ENCODE measurements at regions not wholly inside any gene's neighbourhood (a gene's known extent, or its start where the extent isn't known, plus 50 kb on each side); places are given as distances from the start of the nearest gene placed in this dataset.

DNA sequence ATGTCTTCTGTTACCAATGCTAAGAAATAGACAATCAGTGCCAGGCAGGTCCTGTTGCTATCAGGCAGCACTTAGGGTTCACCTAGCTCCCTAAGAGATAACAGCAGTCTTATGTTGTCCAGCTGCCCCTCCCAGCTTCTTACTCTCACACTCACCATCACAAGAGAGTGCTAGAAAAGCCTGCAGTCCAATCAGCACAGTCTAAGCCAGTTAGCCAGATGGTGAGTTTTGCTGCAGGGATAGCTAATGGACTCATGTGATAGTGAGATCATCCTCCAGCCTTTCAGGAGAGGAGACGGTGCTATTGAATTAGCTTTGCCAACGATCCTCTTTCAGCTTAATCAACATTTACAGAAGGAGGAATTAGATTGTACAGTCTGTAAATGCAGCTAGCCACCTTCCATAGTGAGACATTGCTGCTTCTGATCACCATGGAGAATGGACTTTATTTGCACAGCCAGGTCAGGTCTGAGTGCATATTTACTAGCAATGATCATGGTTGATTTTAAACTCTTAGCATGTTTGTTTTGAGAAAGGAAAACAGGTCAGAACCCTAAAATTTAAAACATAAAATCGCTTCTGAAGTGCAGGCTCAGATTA, 438.3 kb downstream of the CENPC start:
- Mint-ChIP-seq H3K4me1 (no peaks in the 10 kb centered on the region), H3K9me3 (no peaks in the 10 kb centered on the region), H3K36me3 (no peaks in the 10 kb centered on the region), H3K27ac (no peak overlapping the region), H3K27me3 (no peaks in the 10 kb centered on the region), H3K4me3 (no peak overlapping the region)
- H3K4me3 ChIP-seq (ENCODE audit: control insufficient read depth in 1 of 2, extremely low read depth in 1 of 2, low read length in 1 of 2) = no peak overlapping the region
- ATAC-seq (replicated peaks in 1 of 4) = no peak
- no peak for DNase-seq
- ChIA-PET POLR2A (no interaction called here), CTCF (interaction anchor here in 1 of 2 donors (0.6 kb wide), 1 partner anchor 15 kb away, joined by 6 read pairs; no protein-coding TSS in a partner anchor)
- no peaks in the 10 kb centered on the region for H3K36me3 ChIP-seq (ENCODE audit: control insufficient read depth in 2 of 2, extremely low read depth in 1 of 2, insufficient read depth in 1 of 2, low read length in 1 of 2)
- H3K4me1 ChIP-seq (ENCODE audit: control insufficient read depth in 1 of 2, extremely low read depth in 1 of 2, insufficient read depth in 2 of 2, low read length in 2 of 2) = no peaks in the 10 kb centered on the region
- H3K27me3 ChIP-seq (replicated peaks in 1 of 2; ENCODE audit: control insufficient read depth in 2 of 2, extremely low read depth in 1 of 2, insufficient read depth in 2 of 2, low read length in 1 of 2) = no peaks in the 10 kb centered on the region
- no CpG with 5 or more reads among the region's 3 CpGs for WGBS (ENCODE audit: insufficient coverage)
- no peaks in the 10 kb centered on the region for H3K9me3 ChIP-seq
- H3K27ac ChIP-seq (ENCODE audit: low read length) = no peak overlapping the region

DNA sequence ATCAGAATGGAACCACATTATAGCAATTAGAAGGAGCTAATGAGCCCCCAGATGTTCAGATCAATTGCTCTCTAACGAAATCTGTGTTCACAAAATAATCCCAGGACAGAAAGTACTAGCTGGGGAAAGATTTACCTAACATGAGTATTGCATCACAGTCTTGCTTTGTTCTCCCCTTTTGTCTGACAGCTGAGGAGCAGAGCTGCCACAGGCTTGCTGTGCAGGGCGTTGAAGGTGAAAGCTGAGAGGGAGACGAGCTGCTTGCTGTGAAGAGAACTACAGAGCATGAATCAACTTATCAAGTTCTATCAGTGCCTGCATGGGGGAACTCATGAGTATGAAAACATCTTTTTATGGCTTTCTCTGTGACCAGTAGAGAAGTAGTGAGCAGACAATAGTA, 441.2 kb downstream of the CENPC start:
- Histone ChIP-seq H3K4me1 (ENCODE audit: control insufficient read depth in 1 of 2, extremely low read depth in 1 of 2, insufficient read depth in 2 of 2, low read length in 2 of 2) (no peaks in the 10 kb centered on the region), H3K27me3 (replicated peaks in 1 of 2; ENCODE audit: control insufficient read depth in 2 of 2, extremely low read depth in 1 of 2, insufficient read depth in 2 of 2, low read length in 1 of 2) (no peaks in the 10 kb centered on the region), H3K9me3 (no peaks in the 10 kb centered on the region), H3K4me3 (ENCODE audit: control insufficient read depth in 1 of 2, extremely low read depth in 1 of 2, low read length in 1 of 2) (no peak overlapping the region), H3K27ac (ENCODE audit: low read length) (no peak overlapping the region), H3K36me3 (ENCODE audit: control insufficient read depth in 2 of 2, extremely low read depth in 1 of 2, insufficient read depth in 1 of 2, low read length in 1 of 2) (no peaks in the 10 kb centered on the region)
- Mint-ChIP-seq H3K4me3 (no peak overlapping the region), H3K27me3 (no peaks in the 10 kb centered on the region), H3K36me3 (no peaks in the 10 kb centered on the region), H3K27ac (no peak overlapping the region), H3K4me1 (no peaks in the 10 kb centered on the region), H3K9me3 (no peaks in the 10 kb centered on the region)
- CTCF ChIA-PET = no interaction called here
- 80% methylated on average over 2 of the region's 3 CpGs for WGBS (ENCODE audit: insufficient coverage)
- POLR2A ChIA-PET = no interaction called here
- no peak for DNase-seq
- ATAC-seq (replicated peaks in 1 of 4) = no peak

DNA sequence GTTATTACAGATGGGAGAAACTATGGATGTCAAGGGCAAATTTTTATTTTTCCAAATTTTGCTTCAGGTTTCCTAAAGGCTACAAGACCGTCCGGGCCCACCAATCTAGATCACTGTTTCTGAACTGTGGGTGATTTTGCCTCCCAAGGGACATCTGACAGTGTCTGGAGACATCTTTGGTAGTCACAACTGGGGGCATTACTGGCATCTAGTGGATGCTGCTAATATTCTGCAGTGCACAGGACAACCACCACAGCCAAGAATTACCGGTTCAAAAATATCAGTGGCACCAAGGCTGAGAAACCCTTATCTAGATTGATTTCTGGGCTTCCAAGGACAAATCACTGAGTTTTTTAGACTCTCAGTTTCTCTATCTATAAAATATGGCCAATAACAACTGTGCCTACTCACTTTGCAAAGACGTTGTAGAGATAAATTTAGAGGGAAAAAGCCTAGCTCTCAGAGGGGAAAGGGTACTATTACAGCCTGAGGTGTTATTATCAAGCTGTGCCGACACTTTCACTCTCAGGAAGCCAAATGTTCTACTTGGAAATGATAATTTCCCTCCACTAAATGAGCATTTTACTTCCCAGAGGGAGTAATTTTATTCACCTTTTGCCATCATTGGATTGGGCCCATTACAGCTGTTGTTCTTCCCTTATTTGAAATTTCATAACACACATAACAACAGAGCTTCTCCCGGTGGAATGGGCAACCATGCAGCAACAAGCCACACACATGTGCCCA, 442.1 kb downstream of the CENPC start:
- H3K27me3 Mint-ChIP-seq = no peaks in the 10 kb centered on the region
- H3K27ac ChIP-seq (ENCODE audit: low read length) = no peak overlapping the region
- POLR2A ChIA-PET = interaction anchor here in 1 of 2 donors (0.6 kb wide), 1 partner anchor 34 kb away, joined by 3 read pairs; no protein-coding TSS in a partner anchor
- H3K4me1 ChIP-seq (ENCODE audit: control insufficient read depth in 1 of 2, extremely low read depth in 1 of 2, insufficient read depth in 2 of 2, low read length in 2 of 2) = no peaks in the 10 kb centered on the region
- H3K9me3 ChIP-seq = no peaks in the 10 kb centered on the region
- no peak overlapping the region for H3K4me3 Mint-ChIP-seq
- H3K4me3 ChIP-seq (ENCODE audit: control insufficient read depth in 1 of 2, extremely low read depth in 1 of 2, low read length in 1 of 2) = no peak overlapping the region
- CTCF ChIA-PET = no interaction called here
- 88% methylated on average over 2 of the region's 6 CpGs for WGBS (ENCODE audit: insufficient coverage)
- no peaks in the 10 kb centered on the region for H3K27me3 ChIP-seq (replicated peaks in 1 of 2; ENCODE audit: control insufficient read depth in 2 of 2, extremely low read depth in 1 of 2, insufficient read depth in 2 of 2, low read length in 1 of 2)
- no peaks in the 10 kb centered on the region for H3K36me3 ChIP-seq (ENCODE audit: control insufficient read depth in 2 of 2, extremely low read depth in 1 of 2, insufficient read depth in 1 of 2, low read length in 1 of 2)
- ATAC-seq (replicated peaks in 1 of 4) = no peak
- H3K9me3 Mint-ChIP-seq = no peaks in the 10 kb centered on the region
- H3K27ac Mint-ChIP-seq = no peak overlapping the region
- DNase-seq = no peak
- H3K36me3 Mint-ChIP-seq = no peaks in the 10 kb centered on the region
- no peaks in the 10 kb centered on the region for H3K4me1 Mint-ChIP-seq

DNA sequence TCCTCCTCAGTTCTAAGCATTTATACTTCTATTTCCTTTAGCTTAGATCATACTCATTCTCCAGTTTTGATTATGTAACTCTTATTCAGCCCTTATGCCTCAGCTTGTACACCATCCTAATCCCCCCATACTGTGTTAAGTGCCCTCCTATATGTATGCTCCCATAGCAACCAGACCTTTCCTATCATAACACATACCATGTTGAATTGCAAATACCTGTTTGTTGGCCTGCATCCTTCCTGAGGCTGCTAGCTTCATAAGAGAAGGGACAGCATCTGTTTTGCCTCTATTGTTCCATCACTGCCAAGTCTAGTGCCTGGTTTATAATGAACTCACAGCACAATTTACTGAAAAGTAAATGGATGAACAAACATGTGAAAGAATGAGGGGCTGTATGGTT, 443.7 kb downstream of the CENPC start:
- Histone ChIP-seq H3K27me3 (replicated peaks in 1 of 2; ENCODE audit: control insufficient read depth in 2 of 2, extremely low read depth in 1 of 2, insufficient read depth in 2 of 2, low read length in 1 of 2) (no peaks in the 10 kb centered on the region), H3K36me3 (ENCODE audit: control insufficient read depth in 2 of 2, extremely low read depth in 1 of 2, insufficient read depth in 1 of 2, low read length in 1 of 2) (no peaks in the 10 kb centered on the region), H3K9me3 (no peaks in the 10 kb centered on the region), H3K4me1 (ENCODE audit: control insufficient read depth in 1 of 2, extremely low read depth in 1 of 2, insufficient read depth in 2 of 2, low read length in 2 of 2) (no peaks in the 10 kb centered on the region), H3K4me3 (ENCODE audit: control insufficient read depth in 1 of 2, extremely low read depth in 1 of 2, low read length in 1 of 2) (no peak overlapping the region), H3K27ac (ENCODE audit: low read length) (no peak overlapping the region)
- CTCF ChIA-PET = no interaction called here
- no peaks in the 10 kb centered on the region for H3K36me3 Mint-ChIP-seq
- H3K27me3 Mint-ChIP-seq = no peaks in the 10 kb centered on the region
- H3K4me3 Mint-ChIP-seq = no peak overlapping the region
- POLR2A ChIA-PET = no interaction called here
- H3K27ac Mint-ChIP-seq = no peak overlapping the region
- no peak for ATAC-seq (replicated peaks in 1 of 4)
- H3K9me3 Mint-ChIP-seq = no peaks in the 10 kb centered on the region
- no peaks in the 10 kb centered on the region for H3K4me1 Mint-ChIP-seq
- no peak for DNase-seq

DNA sequence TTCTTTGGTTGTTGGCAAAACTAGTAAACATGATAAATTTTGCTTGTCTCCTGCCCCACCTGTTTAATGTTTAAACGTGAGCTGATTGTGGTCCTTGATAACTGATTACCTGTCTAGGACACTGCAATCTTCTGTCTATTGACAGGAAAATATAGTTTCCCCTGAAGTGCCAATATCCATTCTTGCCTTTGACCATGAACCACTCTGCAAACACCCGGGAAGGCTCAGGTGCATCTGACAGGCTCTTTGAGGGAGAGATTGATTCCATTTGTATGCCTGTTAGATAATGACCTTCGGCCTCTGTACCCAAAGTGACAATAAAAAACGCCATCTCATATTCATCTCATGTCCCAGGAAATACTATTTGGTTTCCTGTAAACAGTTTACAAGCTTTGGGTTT, 453.0 kb downstream of the CENPC start:
- Mint-ChIP-seq H3K9me3 (no peaks in the 10 kb centered on the region), H3K4me3 (no peak overlapping the region), H3K36me3 (no peaks in the 10 kb centered on the region), H3K4me1 (no peaks in the 10 kb centered on the region), H3K27ac (no peak overlapping the region), H3K27me3 (no peaks in the 10 kb centered on the region)
- WGBS (ENCODE audit: insufficient coverage) = 60% methylated on average over 2 of the region's 4 CpGs
- ATAC-seq (replicated peaks in 1 of 4) = no peak
- H3K4me3 ChIP-seq (ENCODE audit: control insufficient read depth in 1 of 2, extremely low read depth in 1 of 2, low read length in 1 of 2) = no peak overlapping the region
- ChIA-PET CTCF (interaction anchor here in 1 of 2 donors (0.7 kb wide), 1 partner anchor 14 kb away, joined by 6 read pairs; no protein-coding TSS in a partner anchor), POLR2A (no interaction called here)
- no peak overlapping the region for H3K27ac ChIP-seq (ENCODE audit: low read length)
- H3K27me3 ChIP-seq (replicated peaks in 1 of 2; ENCODE audit: control insufficient read depth in 2 of 2, extremely low read depth in 1 of 2, insufficient read depth in 2 of 2, low read length in 1 of 2) = no peaks in the 10 kb centered on the region
- no peaks in the 10 kb centered on the region for H3K9me3 ChIP-seq
- H3K4me1 ChIP-seq (ENCODE audit: control insufficient read depth in 1 of 2, extremely low read depth in 1 of 2, insufficient read depth in 2 of 2, low read length in 2 of 2) = no peaks in the 10 kb centered on the region
- no peak for DNase-seq
- no peaks in the 10 kb centered on the region for H3K36me3 ChIP-seq (ENCODE audit: control insufficient read depth in 2 of 2, extremely low read depth in 1 of 2, insufficient read depth in 1 of 2, low read length in 1 of 2)

DNA sequence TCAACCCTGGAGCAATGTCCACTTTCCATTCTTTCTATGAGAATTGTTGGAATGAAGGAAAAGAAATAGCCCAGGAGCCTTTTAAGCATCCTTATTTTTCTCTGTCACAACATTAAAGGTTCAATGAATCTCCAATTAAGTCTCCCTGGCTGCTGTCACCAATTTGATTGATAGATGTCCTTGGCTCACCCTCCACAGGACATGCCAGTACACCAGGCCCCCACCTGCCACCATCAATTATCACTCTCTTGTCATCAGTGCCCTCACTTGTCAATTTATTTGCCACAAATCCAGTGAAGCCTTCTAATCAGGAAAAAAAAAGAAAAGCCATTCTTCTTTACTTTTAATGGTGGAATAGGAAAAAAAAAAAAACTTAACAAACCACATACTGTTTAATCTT, 453.6 kb downstream of the CENPC start:
- no peaks in the 10 kb centered on the region for H3K4me1 Mint-ChIP-seq
- no peak overlapping the region for H3K27ac ChIP-seq (ENCODE audit: low read length)
- H3K36me3 ChIP-seq (ENCODE audit: control insufficient read depth in 2 of 2, extremely low read depth in 1 of 2, insufficient read depth in 1 of 2, low read length in 1 of 2) = no peaks in the 10 kb centered on the region
- H3K36me3 Mint-ChIP-seq = no peaks in the 10 kb centered on the region
- H3K9me3 ChIP-seq = no peaks in the 10 kb centered on the region
- H3K4me1 ChIP-seq (ENCODE audit: control insufficient read depth in 1 of 2, extremely low read depth in 1 of 2, insufficient read depth in 2 of 2, low read length in 2 of 2) = no peaks in the 10 kb centered on the region
- H3K27me3 Mint-ChIP-seq = no peaks in the 10 kb centered on the region
- H3K9me3 Mint-ChIP-seq = no peaks in the 10 kb centered on the region
- no peak for DNase-seq
- ATAC-seq (replicated peaks in 1 of 4) = no peak
- no peak overlapping the region for H3K4me3 ChIP-seq (ENCODE audit: control insufficient read depth in 1 of 2, extremely low read depth in 1 of 2, low read length in 1 of 2)
- no peak overlapping the region for H3K27ac Mint-ChIP-seq
- H3K27me3 ChIP-seq (replicated peaks in 1 of 2; ENCODE audit: control insufficient read depth in 2 of 2, extremely low read depth in 1 of 2, insufficient read depth in 2 of 2, low read length in 1 of 2) = no peaks in the 10 kb centered on the region
- POLR2A ChIA-PET = no interaction called here
- H3K4me3 Mint-ChIP-seq = no peak overlapping the region
- CTCF ChIA-PET = interaction anchor here in 1 of 2 donors (0.7 kb wide), 1 partner anchor 15 kb away, joined by 6 read pairs; no protein-coding TSS in a partner anchor
